ENCODE measurements at regions not wholly inside any gene's neighbourhood (a gene's known extent, or its start where the extent isn't known, plus 50 kb on each side); places are given as distances from the start of the nearest gene placed in this dataset.

- CTCF ChIA-PET = no interaction called here
- H3K27ac Mint-ChIP-seq = no peak overlapping the region
- DNase-seq (no peak), ATAC-seq (no peak)
- no peak overlapping the region for H3K4me3 Mint-ChIP-seq
- peaks cover 14% of the 10 kb centered on the region for H3K27me3 Mint-ChIP-seq (ENCODE audit: low read depth)
- no peaks in the 10 kb centered on the region for H3K4me1 Mint-ChIP-seq (ENCODE audit: low read depth)
- H3K9me3 Mint-ChIP-seq (ENCODE audit: insufficient read depth) = no peaks in the 10 kb centered on the region
- POLR2A ChIA-PET = no interaction called here
- no peaks in the 10 kb centered on the region for H3K36me3 Mint-ChIP-seq (ENCODE audit: low read depth)
These were observed 65.4 kb upstream of the CALM2 start for GRCh38 chr2:47241715-47242114.

GRCh38 chr2:47239119-47239969 is 63.0 kb upstream of the CALM2 start:
- H3K27me3 Mint-ChIP-seq (ENCODE audit: low read depth) = peaks cover 14% of the 10 kb centered on the region

GRCh38 chr2:47238638-47239037 is 62.3 kb upstream of the CALM2 start:
- Mint-ChIP-seq H3K4me3 (no peak overlapping the region), H3K27me3 (ENCODE audit: low read depth) (peaks cover 14% of the 10 kb centered on the region), H3K36me3 (ENCODE audit: low read depth) (no peaks in the 10 kb centered on the region), H3K9me3 (ENCODE audit: insufficient read depth) (no peaks in the 10 kb centered on the region), H3K27ac (no peak overlapping the region), H3K4me1 (ENCODE audit: low read depth) (no peaks in the 10 kb centered on the region)
- DNase-seq = no peak
- ChIA-PET CTCF (no interaction called here), POLR2A (no interaction called here)
- no peak for ATAC-seq

More at GRCh38 chr2:47239119-47239969, 63.0 kb upstream of the CALM2 start:
- CTCF ChIA-PET = no interaction called here
- Mint-ChIP-seq H3K36me3 (ENCODE audit: low read depth) (no peaks in the 10 kb centered on the region), H3K4me3 (no peak overlapping the region), H3K27ac (no peak overlapping the region), H3K4me1 (ENCODE audit: low read depth) (no peaks in the 10 kb centered on the region), H3K9me3 (ENCODE audit: insufficient read depth) (no peaks in the 10 kb centered on the region)
- ATAC-seq (no peak), DNase-seq (no peak)
- POLR2A ChIA-PET = no interaction called here

- CTCF ChIA-PET = interaction anchor here (1.0 kb wide), 1 partner anchor 35 kb away, joined by 3 read pairs; no protein-coding TSS in a partner anchor
- no peaks in the 10 kb centered on the region for H3K9me3 Mint-ChIP-seq (ENCODE audit: insufficient read depth)
- no peaks in the 10 kb centered on the region for H3K4me1 Mint-ChIP-seq (ENCODE audit: low read depth)
- DNase-seq = no peak
- ATAC-seq = no peak
- H3K4me3 Mint-ChIP-seq = no peak overlapping the region
- H3K27me3 Mint-ChIP-seq (ENCODE audit: low read depth) = peaks cover 14% of the 10 kb centered on the region
- H3K27ac Mint-ChIP-seq = no peak overlapping the region
- POLR2A ChIA-PET = no interaction called here
- H3K36me3 Mint-ChIP-seq (ENCODE audit: low read depth) = no peaks in the 10 kb centered on the region
These were observed 61.3 kb upstream of the CALM2 start for GRCh38 chr2:47237375-47238334.

GRCh38 chr2:47236503-47237215 is 60.3 kb upstream of the CALM2 start:
- no peak for DNase-seq
- no peak for ATAC-seq
- POLR2A ChIA-PET = no interaction called here
- Mint-ChIP-seq H3K27ac (no peak overlapping the region), H3K4me1 (ENCODE audit: low read depth) (no peaks in the 10 kb centered on the region), H3K36me3 (ENCODE audit: low read depth) (no peaks in the 10 kb centered on the region), H3K9me3 (ENCODE audit: insufficient read depth) (no peaks in the 10 kb centered on the region), H3K27me3 (ENCODE audit: low read depth) (peaks cover 16% of the 10 kb centered on the region), H3K4me3 (no peak overlapping the region)
- CTCF ChIA-PET = interaction anchor here (1.0 kb wide), 1 partner anchor 36 kb away, joined by 3 read pairs; no protein-coding TSS in a partner anchor

- no peaks in the 10 kb centered on the region for H3K4me1 Mint-ChIP-seq (ENCODE audit: low read depth)
- DNase-seq (no peak), ATAC-seq (no peak)
- ChIA-PET POLR2A (no interaction called here), CTCF (no interaction called here)
- peaks cover 15% of the 10 kb centered on the region for H3K27me3 Mint-ChIP-seq (ENCODE audit: low read depth)
- H3K36me3 Mint-ChIP-seq (ENCODE audit: low read depth) = no peaks in the 10 kb centered on the region
- H3K27ac Mint-ChIP-seq = no peak overlapping the region
- H3K9me3 Mint-ChIP-seq (ENCODE audit: insufficient read depth) = no peaks in the 10 kb centered on the region
- H3K4me3 Mint-ChIP-seq = no peak overlapping the region
These were observed 58.8 kb upstream of the CALM2 start for GRCh38 chr2:47235132-47235531.

- ChIA-PET POLR2A (no interaction called here), CTCF (no interaction called here)
- ATAC-seq = no peak
- Mint-ChIP-seq H3K4me1 (ENCODE audit: low read depth) (no peaks in the 10 kb centered on the region), H3K27ac (no peak overlapping the region), H3K27me3 (ENCODE audit: low read depth) (peaks cover 15% of the 10 kb centered on the region), H3K9me3 (ENCODE audit: insufficient read depth) (no peaks in the 10 kb centered on the region), H3K36me3 (ENCODE audit: low read depth) (no peaks in the 10 kb centered on the region), H3K4me3 (no peak overlapping the region)
- DNase-seq = no peak
These were observed 58.1 kb upstream of the CALM2 start for GRCh38 chr2:47234456-47234855.

GRCh38 chr2:47232738-47233415 is 56.6 kb upstream of the CALM2 start:
- H3K9me3 Mint-ChIP-seq (ENCODE audit: insufficient read depth) = no peaks in the 10 kb centered on the region
- H3K4me1 Mint-ChIP-seq (ENCODE audit: low read depth) = no peaks in the 10 kb centered on the region
- H3K36me3 Mint-ChIP-seq (ENCODE audit: low read depth) = no peaks in the 10 kb centered on the region
- DNase-seq = no peak
- H3K27me3 Mint-ChIP-seq (ENCODE audit: low read depth) = peaks cover 6% of the 10 kb centered on the region
- no peak overlapping the region for H3K4me3 Mint-ChIP-seq
- ChIA-PET POLR2A (no interaction called here), CTCF (no interaction called here)
- no peak overlapping the region for H3K27ac Mint-ChIP-seq
- no peak for ATAC-seq

GRCh38 chr2:47230418-47230817 is 54.1 kb upstream of the CALM2 start:
- POLR2A ChIA-PET = no interaction called here
- no peaks in the 10 kb centered on the region for H3K9me3 Mint-ChIP-seq (ENCODE audit: insufficient read depth)

GRCh38 chr2:47227532-47228279 is 51.4 kb upstream of the CALM2 start:
- H3K27me3 Mint-ChIP-seq (ENCODE audit: low read depth) = peaks cover 8% of the 10 kb centered on the region
- H3K4me3 Mint-ChIP-seq = no peak overlapping the region
- ATAC-seq (no peak), DNase-seq (no peak)
- peaks cover 4% of the 10 kb centered on the region for H3K4me1 Mint-ChIP-seq (ENCODE audit: low read depth)
- no peaks in the 10 kb centered on the region for H3K9me3 Mint-ChIP-seq (ENCODE audit: insufficient read depth)
- ChIA-PET POLR2A (no interaction called here), CTCF (no interaction called here)
- H3K36me3 Mint-ChIP-seq (ENCODE audit: low read depth) = no peaks in the 10 kb centered on the region
- H3K27ac Mint-ChIP-seq = no peak overlapping the region

More at GRCh38 chr2:47230418-47230817, 54.1 kb upstream of the CALM2 start:
- DNase-seq (no peak), ATAC-seq (no peak)
- CTCF ChIA-PET = interaction anchor here (1.6 kb wide), 1 partner anchor 42 kb away, joined by 3 read pairs; no protein-coding TSS in a partner anchor
- H3K27ac Mint-ChIP-seq = no peak overlapping the region
- peaks cover 6% of the 10 kb centered on the region for H3K27me3 Mint-ChIP-seq (ENCODE audit: low read depth)
- no peaks in the 10 kb centered on the region for H3K36me3 Mint-ChIP-seq (ENCODE audit: low read depth)
- H3K4me1 Mint-ChIP-seq (ENCODE audit: low read depth) = peaks cover 4% of the 10 kb centered on the region
- H3K4me3 Mint-ChIP-seq = no peak overlapping the region

GRCh38 chr2:47226923-47227220 is 50.6 kb upstream of the CALM2 start:
- Mint-ChIP-seq H3K27me3 (ENCODE audit: low read depth) (peaks cover 8% of the 10 kb centered on the region), H3K4me3 (no peak overlapping the region), H3K36me3 (ENCODE audit: low read depth) (no peaks in the 10 kb centered on the region), H3K4me1 (ENCODE audit: low read depth) (peaks cover 4% of the 10 kb centered on the region), H3K9me3 (ENCODE audit: insufficient read depth) (no peaks in the 10 kb centered on the region), H3K27ac (no peak overlapping the region)
- ATAC-seq = no peak
- CTCF ChIA-PET = interaction anchor here (1.6 kb wide), 1 partner anchor 46 kb away, joined by 3 read pairs; no protein-coding TSS in a partner anchor
- POLR2A ChIA-PET = no interaction called here
- no peak for DNase-seq
